ENCODE measurements at regions not wholly inside any gene's neighbourhood (a gene's known extent, or its start where the extent isn't known, plus 50 kb on each side); places are given as distances from the start of the nearest gene placed in this dataset.

DNA sequence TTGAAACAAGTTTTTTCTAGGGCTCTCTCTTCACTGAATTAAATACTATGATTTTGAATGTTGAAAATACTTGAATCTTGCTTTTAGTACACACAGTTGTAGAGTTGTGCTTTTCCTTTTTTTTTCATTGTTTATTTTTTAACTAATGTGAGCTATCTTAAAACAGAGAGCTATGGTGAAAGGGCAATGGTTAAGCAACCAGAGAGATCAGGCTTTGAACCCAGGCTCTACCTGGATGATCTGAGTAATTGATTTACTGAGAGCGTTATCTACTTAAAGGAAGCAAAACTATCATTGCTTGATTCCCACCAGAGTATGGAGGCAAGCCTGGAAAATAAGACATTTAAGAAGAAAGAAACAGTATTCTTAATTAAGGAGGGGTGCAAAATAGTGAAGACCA is 138.6 kb downstream of the DUSP6 start:
- intact Hi-C loops (cut with micrococcal nuclease; ENCODE audit: unreplicated experiment), result no loop called here
- H3K4me1 Mint-ChIP-seq (ENCODE audit: low read depth, unreplicated experiment), result no peaks in the 10 kb centered on the region

DNA sequence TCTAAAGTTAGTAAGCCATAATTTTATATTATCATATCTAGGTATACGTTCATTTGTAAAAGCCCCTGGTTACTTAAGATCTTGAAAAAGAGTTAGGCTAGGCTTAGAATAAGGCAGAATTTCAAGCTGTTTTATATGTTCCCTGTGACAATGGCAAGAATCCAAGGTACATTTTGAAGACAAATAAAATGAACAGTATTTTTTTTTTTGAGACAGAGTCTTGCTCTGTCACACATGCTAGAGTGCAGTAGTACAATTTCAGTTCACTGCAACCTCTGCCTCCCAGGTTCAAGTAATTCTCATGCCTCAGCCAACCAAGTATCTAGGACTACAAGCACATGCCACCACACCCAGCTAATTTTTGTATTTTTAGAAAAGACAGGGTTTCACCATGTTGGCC is 139.2 kb downstream of the DUSP6 start:
- no peaks in the 10 kb centered on the region for H3K9me3 Mint-ChIP-seq (ENCODE audit: unreplicated experiment)
- no peaks in the 10 kb centered on the region for H3K27me3 Mint-ChIP-seq (ENCODE audit: insufficient read depth, unreplicated experiment)
- CTCF ChIA-PET, result no interaction called here
- no peaks in the 10 kb centered on the region for H3K36me3 ChIP-seq (ENCODE audit: control insufficient read depth, insufficient read depth, low read length)
- no peak overlapping the region for H3K4me3 ChIP-seq (ENCODE audit: low read depth, low read length)
- intact Hi-C loops (cut with micrococcal nuclease; ENCODE audit: unreplicated experiment), result no loop called here
- no peak for DNase-seq
- TF ChIP-seq, protein P1, sequence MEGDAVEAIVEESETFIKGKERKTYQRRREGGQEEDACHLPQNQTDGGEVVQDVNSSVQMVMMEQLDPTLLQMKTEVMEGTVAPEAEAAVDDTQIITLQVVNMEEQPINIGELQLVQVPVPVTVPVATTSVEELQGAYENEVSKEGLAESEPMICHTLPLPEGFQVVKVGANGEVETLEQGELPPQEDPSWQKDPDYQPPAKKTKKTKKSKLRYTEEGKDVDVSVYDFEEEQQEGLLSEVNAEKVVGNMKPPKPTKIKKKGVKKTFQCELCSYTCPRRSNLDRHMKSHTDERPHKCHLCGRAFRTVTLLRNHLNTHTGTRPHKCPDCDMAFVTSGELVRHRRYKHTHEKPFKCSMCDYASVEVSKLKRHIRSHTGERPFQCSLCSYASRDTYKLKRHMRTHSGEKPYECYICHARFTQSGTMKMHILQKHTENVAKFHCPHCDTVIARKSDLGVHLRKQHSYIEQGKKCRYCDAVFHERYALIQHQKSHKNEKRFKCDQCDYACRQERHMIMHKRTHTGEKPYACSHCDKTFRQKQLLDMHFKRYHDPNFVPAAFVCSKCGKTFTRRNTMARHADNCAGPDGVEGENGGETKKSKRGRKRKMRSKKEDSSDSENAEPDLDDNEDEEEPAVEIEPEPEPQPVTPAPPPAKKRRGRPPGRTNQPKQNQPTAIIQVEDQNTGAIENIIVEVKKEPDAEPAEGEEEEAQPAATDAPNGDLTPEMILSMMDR (IDR thresholded peaks at IDR 0.05; ENCODE audit: insufficient read depth in 1 of 2, low read depth in 1 of 2, low read length in 1 of 2, severe bottlenecking in 1 of 2, unreplicated experiment in 1 of 2), result no peak
- no peaks in the 10 kb centered on the region for H3K4me1 ChIP-seq
- H3K9me3 ChIP-seq, result no peaks in the 10 kb centered on the region
- H3K27me3 ChIP-seq (replicated peaks; ENCODE audit: control insufficient read depth, insufficient read depth, low read length), result no peaks in the 10 kb centered on the region
- no TSS peak for BruUV-seq (replicated peaks)
- POLR2A ChIA-PET, result no interaction called here
- H3K4me1 Mint-ChIP-seq (ENCODE audit: low read depth, unreplicated experiment), result no peaks in the 10 kb centered on the region
- no peak overlapping the region for H3K4me3 Mint-ChIP-seq (ENCODE audit: unreplicated experiment)
- no peaks in the 10 kb centered on the region for H3K36me3 Mint-ChIP-seq (ENCODE audit: insufficient read depth, unreplicated experiment)
- no peak overlapping the region for H3K27ac Mint-ChIP-seq (ENCODE audit: unreplicated experiment)

More for the DNA sequence above, 138.6 kb downstream of the DUSP6 start:
- DNase-seq, result no peak
- no peak overlapping the region for H3K4me3 Mint-ChIP-seq (ENCODE audit: unreplicated experiment)
- no peak overlapping the region for H3K27ac Mint-ChIP-seq (ENCODE audit: unreplicated experiment)
- Histone ChIP-seq H3K36me3 (ENCODE audit: control insufficient read depth, insufficient read depth, low read length) (no peaks in the 10 kb centered on the region), H3K9me3 (no peaks in the 10 kb centered on the region), H3K4me1 (no peaks in the 10 kb centered on the region), H3K27me3 (replicated peaks; ENCODE audit: control insufficient read depth, insufficient read depth, low read length) (no peaks in the 10 kb centered on the region), H3K4me3 (ENCODE audit: low read depth, low read length) (no peak overlapping the region)
- no TSS peak for BruUV-seq (replicated peaks)
- no peaks in the 10 kb centered on the region for H3K27me3 Mint-ChIP-seq (ENCODE audit: insufficient read depth, unreplicated experiment)
- POLR2A ChIA-PET, result no interaction called here
- CTCF ChIA-PET, result no interaction called here
- TF ChIP-seq, protein P1 (IDR thresholded peaks at IDR 0.05; ENCODE audit: insufficient read depth in 1 of 2, low read depth in 1 of 2, low read length in 1 of 2, severe bottlenecking in 1 of 2, unreplicated experiment in 1 of 2), result no peak
- H3K36me3 Mint-ChIP-seq (ENCODE audit: insufficient read depth, unreplicated experiment), result no peaks in the 10 kb centered on the region
- H3K9me3 Mint-ChIP-seq (ENCODE audit: unreplicated experiment), result no peaks in the 10 kb centered on the region

DNA sequence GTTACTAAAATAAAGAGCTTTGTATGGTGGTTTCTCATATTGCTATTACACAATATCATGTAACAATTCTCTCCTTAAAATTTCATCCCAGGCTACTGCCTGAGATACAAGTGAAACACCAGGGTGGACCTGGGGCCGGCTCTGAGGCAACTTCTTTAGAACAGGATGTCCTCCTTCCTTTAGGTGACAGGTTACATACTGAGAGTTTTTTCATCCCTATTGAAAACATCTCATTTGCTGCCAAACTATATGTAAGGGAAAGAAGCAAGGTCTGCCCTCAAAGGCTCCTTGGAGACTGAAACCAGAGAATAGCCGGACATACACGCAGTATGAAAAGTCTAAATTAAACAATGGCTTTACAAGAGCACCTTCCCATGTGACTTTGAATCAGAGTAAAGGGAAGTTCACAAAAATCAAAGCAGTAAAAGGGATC is 139.9 kb downstream of the DUSP6 start:
- no peaks in the 10 kb centered on the region for H3K4me1 Mint-ChIP-seq (ENCODE audit: low read depth, unreplicated experiment)
- no peak overlapping the region for H3K4me3 ChIP-seq (ENCODE audit: low read depth, low read length)
- H3K27ac Mint-ChIP-seq (ENCODE audit: unreplicated experiment), result no peak overlapping the region
- H3K27me3 ChIP-seq (replicated peaks; ENCODE audit: control insufficient read depth, insufficient read depth, low read length), result no peaks in the 10 kb centered on the region
- H3K36me3 ChIP-seq (ENCODE audit: control insufficient read depth, insufficient read depth, low read length), result no peaks in the 10 kb centered on the region
- no peak for DNase-seq
- H3K4me3 Mint-ChIP-seq (ENCODE audit: unreplicated experiment), result no peak overlapping the region
- intact Hi-C loops (cut with micrococcal nuclease; ENCODE audit: unreplicated experiment), result no loop called here
- CTCF ChIA-PET, result no interaction called here
- no peaks in the 10 kb centered on the region for H3K9me3 Mint-ChIP-seq (ENCODE audit: unreplicated experiment)
- no peaks in the 10 kb centered on the region for H3K36me3 Mint-ChIP-seq (ENCODE audit: insufficient read depth, unreplicated experiment)
- TF ChIP-seq, protein P1 (IDR thresholded peaks at IDR 0.05; ENCODE audit: insufficient read depth in 1 of 2, low read depth in 1 of 2, low read length in 1 of 2, severe bottlenecking in 1 of 2, unreplicated experiment in 1 of 2), result no peak
- BruUV-seq (replicated peaks), result no TSS peak
- H3K27me3 Mint-ChIP-seq (ENCODE audit: insufficient read depth, unreplicated experiment), result no peaks in the 10 kb centered on the region
- H3K4me1 ChIP-seq, result no peaks in the 10 kb centered on the region
- POLR2A ChIA-PET, result no interaction called here
- H3K9me3 ChIP-seq, result no peaks in the 10 kb centered on the region

Data from Caco-2 (cell line).